ENCODE measurements at regions not wholly inside any gene's neighbourhood (a gene's known extent, or its start where the extent isn't known, plus 50 kb on each side); places are given as distances from the start of the nearest gene placed in this dataset.

DNA sequence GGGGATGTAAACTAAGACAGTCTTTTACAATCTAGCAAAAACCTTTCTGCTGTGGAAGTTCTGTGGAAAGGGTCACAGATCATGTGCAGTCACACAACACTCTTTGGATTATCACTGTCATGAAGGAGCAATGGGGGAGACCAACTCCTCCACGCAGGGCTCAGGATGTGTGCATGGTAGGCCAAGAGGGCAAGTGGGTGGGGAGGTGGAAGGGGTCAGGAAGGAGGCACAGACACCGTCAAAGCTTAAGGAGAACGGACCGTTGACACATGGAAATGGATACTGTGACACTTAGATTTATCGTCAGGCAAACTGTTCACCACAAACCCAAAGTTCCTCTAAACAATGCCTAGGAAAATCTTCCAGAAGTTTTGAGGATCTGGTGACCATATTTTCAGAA is 215.8 kb downstream of the PAX1 start:
- TF ChIP-seq, protein P1, sequence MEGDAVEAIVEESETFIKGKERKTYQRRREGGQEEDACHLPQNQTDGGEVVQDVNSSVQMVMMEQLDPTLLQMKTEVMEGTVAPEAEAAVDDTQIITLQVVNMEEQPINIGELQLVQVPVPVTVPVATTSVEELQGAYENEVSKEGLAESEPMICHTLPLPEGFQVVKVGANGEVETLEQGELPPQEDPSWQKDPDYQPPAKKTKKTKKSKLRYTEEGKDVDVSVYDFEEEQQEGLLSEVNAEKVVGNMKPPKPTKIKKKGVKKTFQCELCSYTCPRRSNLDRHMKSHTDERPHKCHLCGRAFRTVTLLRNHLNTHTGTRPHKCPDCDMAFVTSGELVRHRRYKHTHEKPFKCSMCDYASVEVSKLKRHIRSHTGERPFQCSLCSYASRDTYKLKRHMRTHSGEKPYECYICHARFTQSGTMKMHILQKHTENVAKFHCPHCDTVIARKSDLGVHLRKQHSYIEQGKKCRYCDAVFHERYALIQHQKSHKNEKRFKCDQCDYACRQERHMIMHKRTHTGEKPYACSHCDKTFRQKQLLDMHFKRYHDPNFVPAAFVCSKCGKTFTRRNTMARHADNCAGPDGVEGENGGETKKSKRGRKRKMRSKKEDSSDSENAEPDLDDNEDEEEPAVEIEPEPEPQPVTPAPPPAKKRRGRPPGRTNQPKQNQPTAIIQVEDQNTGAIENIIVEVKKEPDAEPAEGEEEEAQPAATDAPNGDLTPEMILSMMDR (IDR thresholded peaks at IDR 0.05), result no peak
- no peak for TF ChIP-seq POLR2A (IDR thresholded peaks at IDR 0.05)
- TF ChIP-seq EP300 (IDR thresholded peaks at IDR 0.05), result no peak
